Kidney (tissue), 13 donors: ENCODE measurements at regions not wholly inside any gene's neighbourhood (a gene's known extent, or its start where the extent isn't known, plus 50 kb on each side); places are given as distances from the start of the nearest gene placed in this dataset.

Source experiments
- DNase-seq, 5 donors: peaks; one replicate each; pipeline ENCODE4 v3.0.0-alpha.2; 2013 to 2020
- FAIRE-seq: peaks from 2 replicates; lab custom pipeline; 2012; peaks lifted over from hg19 to GRCh38; lab: Jason Lieb, UNC
- H3K27ac ChIP-seq, 2 donors: one replicate each; pipeline ENCODE4 v1.7.0; 2013; ENCODE audit warnings: low read depth in 2 of 2, low read length in 2 of 2, inconsistent platforms in 1 of 2
- H3K27me3 ChIP-seq: one replicate; pipeline ENCODE4 v1.7.1; 2013; ENCODE audit warnings: low read length, inconsistent platforms; ENCODE audit not compliant: control insufficient read depth, insufficient read depth
- H3K36me3 ChIP-seq, 3 donors: one replicate each; pipeline versions ENCODE4 v1.7.0 to v1.7.1; 2013; ENCODE audit warnings: low read length in 3 of 3, control low read depth in 1 of 3, inconsistent platforms in 1 of 3; ENCODE audit not compliant: insufficient read depth in 3 of 3, control insufficient read depth in 2 of 3
- H3K4me1 ChIP-seq, 3 donors: one replicate each; pipeline versions ENCODE4 v1.7.0 to v1.7.1; 2013; ENCODE audit warnings: low read length in 3 of 3, inconsistent platforms in 1 of 3, low read depth in 1 of 3; ENCODE audit not compliant: control insufficient read depth in 2 of 3, insufficient read depth in 2 of 3
- H3K4me3 ChIP-seq, 3 donors: one replicate each; pipeline versions ENCODE4 v1.7.0 to v1.8.1; 2013; ENCODE audit warnings: low read length in 3 of 3, control low read depth in 1 of 3, inconsistent platforms in 1 of 3
- H3K9ac ChIP-seq, 3 donors: one replicate each; pipeline versions ENCODE4 v1.7.0 to v1.7.1; 2013; ENCODE audit warnings: low read length in 3 of 3, control low read depth in 1 of 3, inconsistent platforms in 1 of 3
- H3K9me3 ChIP-seq, 3 donors: one replicate each; pipeline versions ENCODE4 v1.7.0 to v1.7.1; 2013; ENCODE audit warnings: low read length in 3 of 3, control low read depth in 1 of 3, inconsistent platforms in 1 of 3; ENCODE audit not compliant: control insufficient read depth in 2 of 3, insufficient read depth in 1 of 3
- intact Hi-C: fragments of 100-400 bp; cut with DNase I; formaldehyde crosslinking; loops from one replicate; pipeline ENCODE4 v1.11.1; 2022
- TF ChIP-seq, protein P1 (sequence below): IDR thresholded peaks from 3 replicates; pipeline ENCODE4 v1.5.1; 2012; ENCODE audit warnings: mild to moderate bottlenecking, moderate library complexity, borderline replicate concordance; ENCODE audit not compliant: insufficient read depth; ENCODE audit errors: extremely low read depth
- donor health status: control.
- donor health status: control.
- donor health status: control.
- donor health status: control.
- donor health status: control.
- donor health status: DM: yes; HTN: yes; CAD: no.
- donor health status: Normal renal cell carcinoma (clear cell type).

DNA sequence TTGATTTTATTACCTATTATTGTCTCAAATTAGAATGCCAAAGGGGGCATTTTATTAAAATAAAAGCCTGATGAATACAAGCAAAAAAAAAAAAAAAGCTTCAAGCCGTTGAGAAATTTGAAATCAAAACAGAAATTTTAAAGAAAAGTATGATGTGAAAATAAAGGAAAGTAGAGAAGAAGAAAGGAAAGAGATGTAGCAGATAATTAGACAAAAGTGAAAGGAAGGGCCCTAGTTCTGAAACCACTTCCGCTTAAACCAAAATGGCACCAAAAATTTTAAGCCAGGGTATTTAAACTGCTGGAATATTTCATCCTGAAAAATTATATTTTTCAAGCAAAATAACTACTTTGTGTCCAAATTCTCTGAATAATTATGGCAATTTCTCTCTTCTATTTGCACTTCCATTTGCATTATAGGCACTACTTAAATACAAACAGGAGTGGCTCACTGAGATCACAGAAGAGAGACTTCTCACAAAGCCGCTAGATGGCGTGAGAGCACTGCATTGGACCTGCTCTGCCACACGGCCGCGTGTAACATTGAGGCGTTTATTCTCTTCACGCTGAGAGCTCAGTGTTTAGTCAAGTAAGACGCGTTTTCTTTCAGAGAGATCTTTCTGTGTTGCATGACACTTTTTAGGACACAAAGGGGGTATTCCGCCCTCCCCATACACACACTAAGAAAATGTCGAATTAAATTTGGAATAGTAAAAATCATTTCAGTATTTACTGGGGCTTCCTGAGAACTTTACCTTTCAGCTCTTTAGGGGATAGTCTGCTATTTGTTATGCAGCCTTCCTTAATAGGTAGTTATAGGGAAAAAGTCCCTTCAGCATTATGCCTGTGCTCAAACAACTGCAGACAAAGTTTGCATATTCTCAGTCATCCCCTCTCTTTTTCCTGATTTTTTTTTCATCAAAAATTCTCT lies 368.4 kb upstream of the CCNH start:
- Histone ChIP-seq H3K9ac (no peak overlapping the region), H3K27ac (no peak overlapping the region), H3K4me3 (no peak overlapping the region), H3K4me1 (no peaks in the 10 kb centered on the region), H3K27me3 (peaks cover 7% of the 10 kb centered on the region), H3K9me3 (no peaks in the 10 kb centered on the region), H3K36me3 (no peaks in the 10 kb centered on the region)
- TF ChIP-seq, protein P1, sequence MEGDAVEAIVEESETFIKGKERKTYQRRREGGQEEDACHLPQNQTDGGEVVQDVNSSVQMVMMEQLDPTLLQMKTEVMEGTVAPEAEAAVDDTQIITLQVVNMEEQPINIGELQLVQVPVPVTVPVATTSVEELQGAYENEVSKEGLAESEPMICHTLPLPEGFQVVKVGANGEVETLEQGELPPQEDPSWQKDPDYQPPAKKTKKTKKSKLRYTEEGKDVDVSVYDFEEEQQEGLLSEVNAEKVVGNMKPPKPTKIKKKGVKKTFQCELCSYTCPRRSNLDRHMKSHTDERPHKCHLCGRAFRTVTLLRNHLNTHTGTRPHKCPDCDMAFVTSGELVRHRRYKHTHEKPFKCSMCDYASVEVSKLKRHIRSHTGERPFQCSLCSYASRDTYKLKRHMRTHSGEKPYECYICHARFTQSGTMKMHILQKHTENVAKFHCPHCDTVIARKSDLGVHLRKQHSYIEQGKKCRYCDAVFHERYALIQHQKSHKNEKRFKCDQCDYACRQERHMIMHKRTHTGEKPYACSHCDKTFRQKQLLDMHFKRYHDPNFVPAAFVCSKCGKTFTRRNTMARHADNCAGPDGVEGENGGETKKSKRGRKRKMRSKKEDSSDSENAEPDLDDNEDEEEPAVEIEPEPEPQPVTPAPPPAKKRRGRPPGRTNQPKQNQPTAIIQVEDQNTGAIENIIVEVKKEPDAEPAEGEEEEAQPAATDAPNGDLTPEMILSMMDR, result peak; percentile 96
- intact Hi-C loops, result no loop called here
- DNase-seq, result peak; percentile 83 to 95 (median 89)
- FAIRE-seq, result peak; percentile 90

DNA sequence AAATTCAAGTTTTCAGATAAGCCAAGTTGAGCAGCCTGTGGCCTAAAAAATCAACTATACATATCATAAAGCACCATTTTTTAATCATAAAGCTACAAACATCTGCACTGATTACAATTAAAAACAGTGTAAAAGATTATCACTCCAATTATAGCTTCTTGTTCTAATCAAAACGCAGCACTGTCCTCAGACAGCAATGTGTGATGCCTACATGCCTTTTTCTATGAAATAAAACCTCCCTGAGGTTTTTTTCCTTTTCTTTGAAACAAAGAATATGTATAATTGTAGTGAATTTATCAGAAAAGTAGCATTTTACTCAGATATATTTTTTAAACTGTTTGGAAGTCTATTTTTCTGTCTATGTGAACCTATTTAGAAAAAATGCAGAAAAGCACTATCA lies 366.1 kb upstream of the CCNH start:
- no peak for DNase-seq
- intact Hi-C loops, result loop anchor here (10.0 kb wide), 1 partner anchor 906 kb away; no protein-coding TSS in a partner anchor
- no peak overlapping the region for H3K4me3 ChIP-seq
- H3K4me1 ChIP-seq, result no peaks in the 10 kb centered on the region
- H3K9ac ChIP-seq, result no peak overlapping the region
- H3K27me3 ChIP-seq, result peaks cover 7% of the 10 kb centered on the region
- no peaks in the 10 kb centered on the region for H3K9me3 ChIP-seq
- H3K36me3 ChIP-seq, result no peaks in the 10 kb centered on the region
- TF ChIP-seq, protein P1, result no peak
- H3K27ac ChIP-seq, result no peak overlapping the region
- FAIRE-seq, result no peak

DNA sequence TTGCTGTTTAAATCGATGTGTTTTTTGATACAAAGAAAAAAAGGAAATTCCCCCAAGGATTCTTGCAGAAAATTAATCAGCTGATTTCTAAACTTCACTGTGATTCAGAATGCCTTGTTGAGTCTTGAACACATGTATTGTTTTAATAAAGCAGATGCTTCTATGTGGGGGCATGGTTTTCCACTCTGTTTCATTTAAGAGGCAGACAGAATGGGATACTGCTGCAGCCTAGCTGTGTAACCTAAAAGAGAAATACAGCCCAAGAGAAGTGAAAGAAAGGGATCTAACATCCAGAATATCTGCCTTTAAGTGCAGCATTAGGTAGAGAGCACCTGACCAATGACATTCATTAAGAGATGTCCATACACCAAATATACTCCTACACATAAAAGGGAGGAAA lies 365.1 kb upstream of the CCNH start:
- no peak for FAIRE-seq
- Histone ChIP-seq H3K9ac (no peak overlapping the region), H3K4me3 (no peak overlapping the region), H3K36me3 (no peaks in the 10 kb centered on the region), H3K9me3 (no peaks in the 10 kb centered on the region), H3K4me1 (no peaks in the 10 kb centered on the region), H3K27me3 (peaks cover 7% of the 10 kb centered on the region), H3K27ac (no peak overlapping the region)
- intact Hi-C loops, result loop anchor here (10.0 kb wide), 1 partner anchor 907 kb away; no protein-coding TSS in a partner anchor
- TF ChIP-seq, protein P1, result no peak
- DNase-seq, result no peak
